Right lung (tissue), 2 donors: ENCODE measurements at regions not wholly inside any gene's neighbourhood (a gene's known extent, or its start where the extent isn't known, plus 50 kb on each side); places are given as distances from the start of the nearest gene placed in this dataset.
A peak's percentile ranks its signal among the peaks of the same experiment; 100 is the strongest.
"Not testable (repeated sequence)": the region's sequence is repeated elsewhere in the genome, so short reads cannot be mapped to it uniquely, and the experiment has no call there.

Experiments
- DNase-seq, 2 donors: peaks; one replicate each; pipeline ENCODE4 v3.0.0-alpha.2; 2013

GRCh38 chr13:87981416-87981815 lies 310.2 kb downstream of the SLITRK5 start:
- no peak for DNase-seq

GRCh38 chr13:87982400-87982799 lies 311.2 kb downstream of the SLITRK5 start:
- DNase-seq, result no peak

DNA sequence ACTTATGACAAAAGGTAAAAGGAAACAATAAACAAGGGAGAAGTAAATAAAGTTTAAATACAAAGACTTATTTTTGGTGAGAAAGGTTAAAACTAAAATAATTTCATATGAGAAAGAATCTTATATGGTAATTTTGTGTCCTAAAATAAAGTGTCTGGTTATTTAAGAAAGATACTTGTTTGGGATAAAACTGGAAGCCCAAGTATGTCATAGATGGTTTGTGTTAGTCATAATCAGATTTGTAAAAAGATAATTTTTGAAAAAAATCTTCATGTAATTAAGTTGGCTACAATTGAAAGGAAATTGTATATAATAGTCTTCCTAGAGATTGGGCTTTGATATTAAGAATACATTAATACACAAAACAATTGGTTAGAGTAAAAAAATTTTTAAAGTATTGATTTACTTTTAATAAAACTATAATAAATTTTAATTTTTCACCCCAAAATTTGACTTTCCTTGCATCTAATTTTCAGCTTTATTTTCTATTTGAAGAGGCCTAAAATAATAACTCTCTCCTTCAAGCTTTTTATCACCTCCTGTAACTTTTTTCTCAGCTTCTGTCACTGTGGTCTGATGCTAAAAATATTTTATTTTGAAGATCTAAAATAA lies 315.6 kb downstream of the SLITRK5 start:
- DNase-seq, result no peak

GRCh38 chr13:87998081-87998480 lies 326.9 kb downstream of the SLITRK5 start:
- no peak for DNase-seq

- DNase-seq, result no peak
Observed at GRCh38 chr13:87999240-87999700, 328.1 kb downstream of the SLITRK5 start.

- DNase-seq, result no peak
Observed at GRCh38 chr13:87999788-88000187, 328.6 kb downstream of the SLITRK5 start.

DNA sequence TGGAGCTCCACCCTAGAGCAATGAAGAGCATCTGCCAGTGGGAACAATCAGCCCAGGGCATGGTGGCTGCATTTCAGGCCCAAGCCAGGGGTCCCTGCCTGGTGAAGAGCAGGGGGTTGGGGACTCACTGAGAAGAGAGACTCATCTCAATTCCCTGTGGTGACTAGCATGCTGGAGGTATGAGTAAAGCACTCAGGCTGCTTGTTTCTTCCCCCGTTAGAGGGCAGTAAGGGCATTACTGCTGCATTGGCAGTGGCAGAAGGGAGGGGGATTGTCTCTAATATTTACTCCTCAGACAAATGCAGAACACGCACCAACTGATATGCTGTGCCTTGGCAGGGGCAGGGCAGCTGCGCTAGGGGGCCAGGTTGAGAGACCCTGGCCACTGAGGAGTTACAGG lies 329.1 kb downstream of the SLITRK5 start:
- no peak for DNase-seq

GRCh38 chr13:88000787-88001186 lies 329.6 kb downstream of the SLITRK5 start:
- DNase-seq, result no peak

DNA sequence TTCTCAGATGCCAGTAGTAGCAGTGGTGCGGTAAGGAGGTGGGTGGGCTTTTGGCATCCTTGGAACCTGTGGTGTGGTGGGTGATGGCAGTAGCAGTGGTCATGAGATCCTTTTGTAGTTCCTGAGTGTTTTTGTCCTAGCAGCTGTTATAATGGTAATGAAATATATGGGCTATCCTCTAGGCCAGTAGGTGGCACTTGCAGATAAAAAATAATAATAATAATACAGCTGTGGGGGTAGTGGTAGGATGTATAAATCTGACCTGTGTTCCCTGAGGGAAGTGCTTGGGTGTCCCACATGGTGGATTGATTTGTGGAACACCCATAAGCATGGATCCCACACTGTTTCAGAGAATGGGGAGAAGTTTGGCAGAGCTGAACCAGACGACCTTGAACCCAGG lies 334.0 kb downstream of the SLITRK5 start:
- DNase-seq, result no peak

GRCh38 chr13:88014527-88014926 lies 343.4 kb downstream of the SLITRK5 start:
- no peak for DNase-seq

- peak in 1 of 2 donors; percentile 11 for DNase-seq
Observed at GRCh38 chr13:88022431-88023208, 351.4 kb downstream of the SLITRK5 start.

DNA sequence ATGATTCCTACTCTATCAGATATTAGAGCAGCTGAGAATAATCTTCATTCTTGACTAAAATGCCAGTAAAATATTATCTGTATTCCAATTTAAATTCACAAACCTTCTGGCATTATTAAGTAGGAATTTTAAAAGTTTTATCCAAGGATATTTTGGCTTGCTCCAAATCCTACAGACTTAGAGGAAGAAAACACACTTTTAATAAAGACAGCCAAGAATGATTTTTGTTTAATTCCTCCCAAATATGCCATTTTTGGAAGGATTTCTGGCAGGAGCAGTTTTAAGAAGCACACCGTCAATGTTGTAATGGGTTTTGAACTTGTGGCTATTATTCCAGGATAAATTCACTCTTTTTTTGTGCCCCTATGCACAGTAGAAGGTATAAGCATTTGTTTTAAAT lies 355.1 kb downstream of the SLITRK5 start:
- DNase-seq, result no peak

DNA sequence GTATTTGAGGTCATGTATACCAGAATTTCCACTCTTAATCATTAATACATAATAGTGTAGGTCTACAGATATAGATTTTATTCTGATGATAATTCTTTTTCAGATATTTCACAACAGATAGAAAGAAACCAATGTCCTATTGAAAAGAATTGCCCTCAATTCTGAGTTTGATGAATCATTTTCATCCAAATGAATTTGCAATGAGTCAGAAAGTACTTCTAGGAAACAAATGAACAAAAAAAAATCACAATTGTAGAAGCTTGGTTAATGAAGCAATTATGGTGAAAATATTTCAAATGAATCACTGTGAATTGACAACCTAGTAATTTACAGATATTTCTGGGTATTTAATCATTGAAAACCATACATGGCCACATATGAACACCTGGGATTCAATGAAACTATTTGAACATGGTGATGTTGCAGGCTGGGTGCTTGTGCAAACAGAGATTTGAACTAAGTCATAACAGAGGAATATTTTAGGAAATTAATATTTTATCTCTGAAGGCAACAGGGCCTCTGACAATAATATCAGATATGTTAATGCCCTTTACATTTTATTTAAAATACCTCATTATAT lies 360.9 kb downstream of the SLITRK5 start:
- no peak for DNase-seq

- not testable (repeated sequence) for DNase-seq
Observed at GRCh38 chr13:88036205-88036604, 365.0 kb downstream of the SLITRK5 start.

- no peak for DNase-seq
Observed at GRCh38 chr13:88042489-88042888, 371.3 kb downstream of the SLITRK5 start.

- DNase-seq, result no peak
Observed at GRCh38 chr13:88051746-88052482, 380.7 kb downstream of the SLITRK5 start.

GRCh38 chr13:88063741-88064140 lies 392.6 kb downstream of the SLITRK5 start:
- no peak for DNase-seq

DNA sequence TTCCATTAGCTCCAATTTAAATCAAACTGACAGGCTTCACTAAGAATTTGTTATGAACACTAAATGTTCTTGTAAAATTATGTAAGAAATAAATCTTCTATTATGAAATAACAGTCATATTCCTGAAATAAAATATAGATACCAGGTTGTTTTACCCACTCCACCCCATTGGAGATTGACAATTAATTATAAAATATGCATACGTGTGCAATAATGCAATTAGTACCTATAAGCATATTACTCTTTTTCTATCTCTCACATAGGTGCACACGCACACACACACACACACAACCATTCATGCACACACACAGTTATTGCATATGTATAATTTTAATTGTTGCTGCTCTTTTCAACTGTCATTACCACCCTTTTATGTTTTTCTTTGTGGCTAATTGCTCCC lies 395.7 kb downstream of the SLITRK5 start:
- no peak for DNase-seq

- no peak for DNase-seq
Observed at GRCh38 chr13:88068316-88068715, 397.1 kb downstream of the SLITRK5 start.

- DNase-seq, result no peak
Observed at GRCh38 chr13:88068975-88069374, 397.8 kb downstream of the SLITRK5 start.

DNA sequence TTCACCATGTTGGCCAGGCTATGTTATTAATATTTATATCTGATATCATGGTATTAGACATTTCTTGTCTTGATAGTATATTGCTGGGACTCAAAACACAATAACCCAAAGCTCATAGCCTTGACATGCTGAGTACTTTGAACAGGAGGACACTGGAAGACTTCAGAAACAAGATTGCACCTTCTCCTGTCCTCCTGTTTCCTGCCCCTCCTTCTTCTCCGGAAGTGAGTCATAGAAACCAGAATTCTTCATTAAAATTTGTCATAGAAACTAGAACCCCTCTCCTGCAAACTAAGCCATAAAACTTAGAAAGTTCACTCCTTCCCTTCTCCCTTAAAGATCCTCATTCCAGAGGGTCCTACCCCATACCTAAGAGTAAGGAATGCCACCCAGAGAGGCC lies 400.2 kb downstream of the SLITRK5 start:
- no peak for DNase-seq

- peak; percentile 2 to 4 for DNase-seq
Observed at GRCh38 chr13:88074794-88075510, 403.8 kb downstream of the SLITRK5 start.
